ENCODE measurements at regions not wholly inside any gene's neighbourhood (a gene's known extent, or its start where the extent isn't known, plus 50 kb on each side); places are given as distances from the start of the nearest gene placed in this dataset.

DNA sequence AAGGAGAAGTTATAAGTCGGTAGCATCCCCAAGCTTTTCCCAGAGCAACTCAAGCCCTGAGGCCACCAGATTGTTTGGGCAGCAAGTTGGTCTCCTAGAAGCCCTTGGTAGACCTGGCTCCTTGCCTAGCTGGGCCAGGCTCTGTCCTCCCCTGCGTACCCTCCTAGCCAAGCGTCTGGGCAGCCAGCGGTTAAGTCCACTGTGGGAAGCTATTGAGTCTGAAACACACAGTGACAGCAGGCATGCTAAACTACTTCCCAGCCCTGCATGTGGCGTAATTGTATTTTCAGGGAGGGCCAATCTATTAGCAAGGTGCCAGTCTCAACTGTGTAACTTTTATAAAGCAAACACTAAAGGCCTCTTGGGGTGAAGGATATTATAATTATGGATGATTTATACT lies 419.1 kb upstream of the RBFOX1 start:
- no peak overlapping the region for H3K4me2 ChIP-seq (ENCODE audit: low read depth, low read length)
- H3K23ac ChIP-seq (ENCODE audit: low read depth, low read length): no peak overlapping the region
- no peaks in the 10 kb centered on the region for H3K9me1 ChIP-seq (ENCODE audit: insufficient read depth, low read length)
- H3K4me3 ChIP-seq (ENCODE audit: insufficient read depth, low read depth, low read length): no peak overlapping the region
- no peak overlapping the region for H2BK5ac ChIP-seq (ENCODE audit: low read depth, low read length, poor library complexity, severe bottlenecking)
- no peak overlapping the region for H2AFZ ChIP-seq (replicated peaks; ENCODE audit: low read length, poor library complexity)
- intact Hi-C loops (cut with micrococcal nuclease): no loop called here
- no peak overlapping the region for H2BK20ac ChIP-seq (ENCODE audit: low read depth, low read length)
- H3K27me3 ChIP-seq (ENCODE audit: control insufficient read depth, insufficient read depth, low read length): no peaks in the 10 kb centered on the region
- DNase-seq (no peak), ATAC-seq (ENCODE audit: low read depth) (no peak)
- H2AK5ac ChIP-seq (ENCODE audit: low read depth, low read length): no peak overlapping the region
- no peaks in the 10 kb centered on the region for H3K79me1 ChIP-seq (ENCODE audit: low read depth in 1 of 2, low read length in 2 of 2)
- ChIA-PET POLR2A (ENCODE audit: unreplicated experiment) (no interaction called here), CTCF (no interaction called here)
- H2AK9ac ChIP-seq (replicated peaks; ENCODE audit: low read depth, low read length, poor library complexity): no peak overlapping the region
- no peak overlapping the region for H4K8ac ChIP-seq (ENCODE audit: low read depth in 2 of 2, low read length in 2 of 2)
- H3K4me1 ChIP-seq (ENCODE audit: control insufficient read depth, insufficient read depth, low read length): no peaks in the 10 kb centered on the region
- 60% methylated on average over 1 of the region's 5 CpGs; no CpG with 5 or more reads in 1 of the 2 experiments for WGBS, 2 experiments (ENCODE audit: extremely low coverage in 2 of 2, insufficient read length in 1 of 2)
- peaks cover 25% of the 10 kb centered on the region for H3K9me3 ChIP-seq (ENCODE audit: control insufficient read depth, insufficient read depth, low read length)
- no peak overlapping the region for H3K4ac ChIP-seq (ENCODE audit: low read depth, low read length)
- BruUV-seq (replicated peaks): no TSS peak
- no peak overlapping the region for H2BK120ac ChIP-seq (ENCODE audit: low read depth, low read length)
- H3K14ac ChIP-seq (replicated peaks; ENCODE audit: low read depth, low read length): no peak overlapping the region
- no peak overlapping the region for H4K91ac ChIP-seq (ENCODE audit: insufficient read depth, low read depth, low read length)
- H3K36me3 ChIP-seq (ENCODE audit: control insufficient read depth, insufficient read depth, low read length): no peaks in the 10 kb centered on the region
- H4K20me1 ChIP-seq (ENCODE audit: insufficient read depth, low read length): no peaks in the 10 kb centered on the region
- no peak overlapping the region for H3K56ac ChIP-seq (ENCODE audit: extremely low read depth, insufficient read depth, low read length)
- TF ChIP-seq CEBPB (IDR thresholded peaks at IDR 0.05; ENCODE audit: low read depth, low read length) (no peak), FOS (IDR thresholded peaks at IDR 0.05; ENCODE audit: low read depth, low read length) (no peak), MAFK (IDR thresholded peaks at IDR 0.05; ENCODE audit: low read depth, low read length) (no peak), POLR2A (IDR thresholded peaks at IDR 0.05; ENCODE audit: low read depth, low read length) (no peak), SMC3 (IDR thresholded peaks at IDR 0.05; ENCODE audit: low read depth, low read length) (no peak), USF2 (IDR thresholded peaks at IDR 0.05; ENCODE audit: low read depth, low read length) (no peak), NFE2L2 (IDR thresholded peaks at IDR 0.05; ENCODE audit: low read depth, low read length) (no peak), RAD21 (IDR thresholded peaks at IDR 0.05; ENCODE audit: low read length) (no peak), BHLHE40 (IDR thresholded peaks at IDR 0.05; ENCODE audit: low read depth, low read length) (no peak), RCOR1 (IDR thresholded peaks at IDR 0.05; ENCODE audit: insufficient replicate concordance, low read length) (no peak), MXI1 (IDR thresholded peaks at IDR 0.05; ENCODE audit: borderline replicate concordance, low read depth, low read length) (no peak), CHD1 (IDR thresholded peaks at IDR 0.05; ENCODE audit: low read depth, low read length) (no peak), MAZ (IDR thresholded peaks at IDR 0.05; ENCODE audit: borderline replicate concordance, low read depth, low read length) (no peak)
- TF ChIP-seq, protein P1, sequence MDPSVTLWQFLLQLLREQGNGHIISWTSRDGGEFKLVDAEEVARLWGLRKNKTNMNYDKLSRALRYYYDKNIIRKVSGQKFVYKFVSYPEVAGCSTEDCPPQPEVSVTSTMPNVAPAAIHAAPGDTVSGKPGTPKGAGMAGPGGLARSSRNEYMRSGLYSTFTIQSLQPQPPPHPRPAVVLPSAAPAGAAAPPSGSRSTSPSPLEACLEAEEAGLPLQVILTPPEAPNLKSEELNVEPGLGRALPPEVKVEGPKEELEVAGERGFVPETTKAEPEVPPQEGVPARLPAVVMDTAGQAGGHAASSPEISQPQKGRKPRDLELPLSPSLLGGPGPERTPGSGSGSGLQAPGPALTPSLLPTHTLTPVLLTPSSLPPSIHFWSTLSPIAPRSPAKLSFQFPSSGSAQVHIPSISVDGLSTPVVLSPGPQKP (IDR thresholded peaks at IDR 0.05; ENCODE audit: borderline replicate concordance, low read depth, low read length): no peak
- TF ChIP-seq, protein P2, sequence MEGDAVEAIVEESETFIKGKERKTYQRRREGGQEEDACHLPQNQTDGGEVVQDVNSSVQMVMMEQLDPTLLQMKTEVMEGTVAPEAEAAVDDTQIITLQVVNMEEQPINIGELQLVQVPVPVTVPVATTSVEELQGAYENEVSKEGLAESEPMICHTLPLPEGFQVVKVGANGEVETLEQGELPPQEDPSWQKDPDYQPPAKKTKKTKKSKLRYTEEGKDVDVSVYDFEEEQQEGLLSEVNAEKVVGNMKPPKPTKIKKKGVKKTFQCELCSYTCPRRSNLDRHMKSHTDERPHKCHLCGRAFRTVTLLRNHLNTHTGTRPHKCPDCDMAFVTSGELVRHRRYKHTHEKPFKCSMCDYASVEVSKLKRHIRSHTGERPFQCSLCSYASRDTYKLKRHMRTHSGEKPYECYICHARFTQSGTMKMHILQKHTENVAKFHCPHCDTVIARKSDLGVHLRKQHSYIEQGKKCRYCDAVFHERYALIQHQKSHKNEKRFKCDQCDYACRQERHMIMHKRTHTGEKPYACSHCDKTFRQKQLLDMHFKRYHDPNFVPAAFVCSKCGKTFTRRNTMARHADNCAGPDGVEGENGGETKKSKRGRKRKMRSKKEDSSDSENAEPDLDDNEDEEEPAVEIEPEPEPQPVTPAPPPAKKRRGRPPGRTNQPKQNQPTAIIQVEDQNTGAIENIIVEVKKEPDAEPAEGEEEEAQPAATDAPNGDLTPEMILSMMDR (conservative IDR thresholded peaks at IDR 0.05; ENCODE audit: low read depth, low read length): no peak
- in situ Hi-C loops (cut with MboI; ENCODE audit: low sequenced_read_pairs): no loop called here
- H2BK15ac ChIP-seq (ENCODE audit: low read depth, low read length): no peak overlapping the region
- no peak overlapping the region for H3K18ac ChIP-seq (ENCODE audit: low read depth, low read length)
- no peak overlapping the region for H3K9ac ChIP-seq (ENCODE audit: low read depth, low read length)
- no peak overlapping the region for H3K27ac ChIP-seq (ENCODE audit: insufficient read depth, low read length)
- dilution Hi-C loops (cut with HindIII; ENCODE audit: low sequenced_read_pairs, unreplicated experiment): no loop called here
- H4K5ac ChIP-seq (ENCODE audit: low read depth, low read length): no peak overlapping the region
